ENCODE measurements at regions not wholly inside any gene's neighbourhood (a gene's known extent, or its start where the extent isn't known, plus 50 kb on each side); places are given as distances from the start of the nearest gene placed in this dataset.

GRCh38 chr18:73733376-73733775 lies 414.3 kb downstream of the FBXO15 start:
- TF ChIP-seq CBX3 (IDR thresholded peaks at IDR 0.05; ENCODE audit: low read depth) (no peak), FOSL1 (IDR thresholded peaks at IDR 0.05; ENCODE audit: low read depth) (no peak), ZNF274 (IDR thresholded peaks at IDR 0.05; ENCODE audit: low read depth, low read length) (no peak), POLR2AphosphoS5 (IDR thresholded peaks at IDR 0.05; ENCODE audit: low read depth, low read length) (no peak), ELF1 (IDR thresholded peaks at IDR 0.05; ENCODE audit: borderline replicate concordance, low read depth) (no peak), ZFX (IDR thresholded peaks at IDR 0.05) (no peak), EGR1 (IDR thresholded peaks at IDR 0.05; ENCODE audit: low read depth) (no peak)
- DNase-seq (ENCODE audit: low read depth, low spot score), result no peak
- POLR2A ChIA-PET, result no interaction called here

GRCh38 chr18:73728657-73729056 lies 419.0 kb downstream of the FBXO15 start:
- Histone ChIP-seq H3K9me3 (ENCODE audit: control insufficient read depth in 1 of 2, insufficient read depth in 1 of 2, low read depth in 1 of 2, low read length in 2 of 2) (peaks cover 5 to 37% of the 10 kb centered on the region in 2 experiments; a peak in 2 of 4 replicates), H3K4me1 (ENCODE audit: control insufficient read depth in 1 of 2, insufficient read depth in 2 of 2, low read length in 2 of 2) (no peaks in the 10 kb centered on the region), H3K27ac (ENCODE audit: low read depth, low read length) (no peak overlapping the region), H3K4me3 (replicated peaks in 1 of 2; ENCODE audit: low read depth in 1 of 2, low read length in 2 of 2) (no peak overlapping the region), H2AFZ (ENCODE audit: low read depth, low read length, poor library complexity, severe bottlenecking) (no peak overlapping the region), H3K27me3 (ENCODE audit: insufficient read depth, low read length) (no peaks in the 10 kb centered on the region), H3K4me2 (ENCODE audit: low read length) (no peak overlapping the region), H4K20me1 (ENCODE audit: insufficient read depth) (no peaks in the 10 kb centered on the region), H3K9me2 (ENCODE audit: insufficient read depth) (no peaks in the 10 kb centered on the region), H3K79me2 (ENCODE audit: insufficient read depth, low read length) (no peaks in the 10 kb centered on the region), H3K9ac (ENCODE audit: low read length) (no peak overlapping the region), H3K36me3 (ENCODE audit: control insufficient read depth in 1 of 2, insufficient read depth in 2 of 2, low read length in 2 of 2) (no peaks in the 10 kb centered on the region)
- TF ChIP-seq RAD21 (IDR thresholded peaks at IDR 0.05; ENCODE audit: low read depth), result no peak
- no peak for TF ChIP-seq CBX3 (IDR thresholded peaks at IDR 0.05; ENCODE audit: low read depth)
- TF ChIP-seq ZFX (IDR thresholded peaks at IDR 0.05), result no peak
- no peak for TF ChIP-seq SP1 (IDR thresholded peaks at IDR 0.05; ENCODE audit: low read depth)
- TF ChIP-seq YY1 (IDR thresholded peaks at IDR 0.05; ENCODE audit: extremely low read depth, insufficient replicate concordance, low read depth, low read length), result no peak
- TF ChIP-seq JUND (IDR thresholded peaks at IDR 0.05), result no peak
- no peak for TF ChIP-seq EZH2phosphoT487 (IDR thresholded peaks at IDR 0.05; ENCODE audit: borderline replicate concordance)
- no peak for TF ChIP-seq FOSL1 (IDR thresholded peaks at IDR 0.05; ENCODE audit: low read depth)
- no TSS peak for BruUV-seq (replicated peaks)
- CTCF ChIA-PET, result no interaction called here
- RAD21 ChIA-PET (ENCODE audit: low non-redundant PET in 1 of 2, low total read pairs in 2 of 2, uncharacterized antibody in 2 of 2, unreplicated experiment in 2 of 2), result no interaction called here
- DNase-seq (ENCODE audit: low read depth, low spot score), result no peak
- intact Hi-C loops (cut with micrococcal nuclease), result no loop called here
- POLR2A ChIA-PET, result no interaction called here
- no peak for ATAC-seq

More at GRCh38 chr18:73733376-73733775, 414.3 kb downstream of the FBXO15 start:
- intact Hi-C loops (cut with micrococcal nuclease), result no loop called here
- H3K27me3 ChIP-seq (ENCODE audit: insufficient read depth, low read length), result no peaks in the 10 kb centered on the region
- H3K9me2 ChIP-seq (ENCODE audit: insufficient read depth), result no peaks in the 10 kb centered on the region
- peaks cover 0 to 27% of the 10 kb centered on the region in 2 experiments; a peak in 2 of 4 replicates for H3K9me3 ChIP-seq (ENCODE audit: control insufficient read depth in 1 of 2, insufficient read depth in 1 of 2, low read depth in 1 of 2, low read length in 2 of 2)
- H3K4me2 ChIP-seq (ENCODE audit: low read length), result no peak overlapping the region
- ATAC-seq, result no peak
- H3K4me1 ChIP-seq (ENCODE audit: control insufficient read depth in 1 of 2, insufficient read depth in 2 of 2, low read length in 2 of 2), result no peaks in the 10 kb centered on the region
- H3K4me3 ChIP-seq (replicated peaks in 1 of 2; ENCODE audit: low read depth in 1 of 2, low read length in 2 of 2), result no peak overlapping the region
- no peak overlapping the region for H3K9ac ChIP-seq (ENCODE audit: low read length)
- H4K20me1 ChIP-seq (ENCODE audit: insufficient read depth), result no peaks in the 10 kb centered on the region
- BruUV-seq (replicated peaks), result no TSS peak
- ChIA-PET CTCF (no interaction called here), RAD21 (ENCODE audit: low non-redundant PET in 1 of 2, low total read pairs in 2 of 2, uncharacterized antibody in 2 of 2, unreplicated experiment in 2 of 2) (no interaction called here)
- no peak overlapping the region for H3K27ac ChIP-seq (ENCODE audit: low read depth, low read length)
- no peaks in the 10 kb centered on the region for H3K79me2 ChIP-seq (ENCODE audit: insufficient read depth, low read length)
- H3K36me3 ChIP-seq (ENCODE audit: control insufficient read depth in 1 of 2, insufficient read depth in 2 of 2, low read length in 2 of 2), result no peaks in the 10 kb centered on the region
- H2AFZ ChIP-seq (ENCODE audit: low read depth, low read length, poor library complexity, severe bottlenecking), result no peak overlapping the region
